K562 (cell line): ENCODE measurements at regions not wholly inside any gene's neighbourhood (a gene's known extent, or its start where the extent isn't known, plus 50 kb on each side); places are given as distances from the start of the nearest gene placed in this dataset.

ENCODE experiments used
- EP300 ChIP-seq: IDR thresholded peaks from 2 replicates; pipeline ENCODE4 v1.6.1; 2012; ENCODE audit warnings: low read length, improper control_type of control experiment
- GABPA ChIP-seq: fragments of 200-800 bp; sonication (Bioruptor generic); conservative IDR thresholded peaks from 2 replicates; pipeline ENCODE4 v1.6.1; 2016; ENCODE audit warnings: low read depth, missing genetic modification characterization, missing compliant biosample characterization
- JUN ChIP-seq, 2 experiments: sonication (generic) in 1 of 2; formaldehyde crosslinking in 1 of 2; IDR thresholded peaks; 2 replicates each; pipeline versions ENCODE4 v1.6.1 to v1.8.0; 2012 to 2022; ENCODE audit warnings: borderline replicate concordance in 2 of 2, mild to moderate bottlenecking in 2 of 2, improper control_type of control experiment in 1 of 2, low read depth in 1 of 2, low read length in 1 of 2, missing genetic modification reagents in 1 of 2
- JUNB ChIP-seq: fragments of 450-650 bp; formaldehyde crosslinking; conservative IDR thresholded peaks from 2 replicates; pipeline ENCODE4 v1.4.0; 2020; ENCODE audit warnings: mild to moderate bottlenecking
- RERE ChIP-seq: sonication (generic); formaldehyde crosslinking; IDR thresholded peaks from 2 replicates; pipeline ENCODE4 v1.8.0; 2023; ENCODE audit warnings: missing genetic modification reagents, mild to moderate bottlenecking, borderline replicate concordance
- ZNF253 ChIP-seq: fragments of 250-450 bp; sonication (Bioruptor Pico); conservative IDR thresholded peaks from 2 replicates; pipeline ENCODE4 v1.6.1; 2021; ENCODE audit warnings: mild to moderate bottlenecking
- ZNF717 ChIP-seq: fragments of 250-450 bp; sonication (Bioruptor Pico); IDR thresholded peaks from 2 replicates; pipeline ENCODE4 v1.5.0; 2021
- ZNF780A ChIP-seq: fragments of 250-450 bp; sonication (Bioruptor Pico); IDR thresholded peaks from 2 replicates; pipeline ENCODE4 v1.5.0; 2021; ENCODE audit warnings: mild to moderate bottlenecking
- TF ChIP-seq, protein P1 (sequence below), 3 experiments: IDR thresholded peaks in 2 of 3; conservative IDR thresholded peaks in 1 of 3; 2 replicates each; pipeline ENCODE4 v1.5.1; 2011 to 2012; ENCODE audit warnings: low read length in 3 of 3, mild to moderate bottlenecking in 3 of 3, control low read depth in 2 of 3, improper control_type of control experiment in 1 of 3, inconsistent platforms in 1 of 3, low read depth in 1 of 3, mixed read lengths in 1 of 3, moderate library complexity in 1 of 3; ENCODE audit not compliant: insufficient read depth in 2 of 3
- TF ChIP-seq, protein P2 (sequence below): sonication (generic); formaldehyde crosslinking; IDR thresholded peaks from 2 replicates; pipeline ENCODE4 v1.9.0; 2022; ENCODE audit warnings: mild to moderate bottlenecking, missing genetic modification reagents
- TF ChIP-seq, protein P3 (sequence below): IDR thresholded peaks from 3 replicates; pipeline ENCODE4 v1.6.1; 2011; ENCODE audit warnings: borderline replicate concordance, mild to moderate bottlenecking; ENCODE audit not compliant: insufficient read length, insufficient read depth

DNA sequence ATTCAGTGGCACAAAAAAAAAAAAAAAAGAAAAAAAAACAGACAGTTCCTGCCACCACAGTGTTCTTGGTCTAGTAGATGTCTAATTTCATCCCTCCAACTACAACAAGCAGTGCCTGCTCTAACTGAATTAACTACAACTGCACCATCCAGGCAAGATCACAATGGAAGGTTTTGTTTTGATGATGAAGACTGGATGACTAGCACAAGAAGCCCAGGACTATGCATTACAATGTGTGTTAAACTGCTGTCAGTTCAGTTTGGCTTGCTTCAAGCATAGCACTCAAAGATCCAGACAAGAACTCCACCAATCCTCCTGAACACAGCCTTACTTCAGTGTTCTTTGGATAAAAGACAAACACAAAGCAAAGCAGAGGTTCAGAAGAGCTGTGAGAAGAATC, 279.9 kb downstream of the GRIN2B start:
- no peak for TF ChIP-seq ZNF780A (CRISPR knock-in tag)
- TF ChIP-seq JUN (IDR thresholded peaks at IDR 0.05; ENCODE audit: borderline replicate concordance, low read depth, low read length), result no peak
- no peak for TF ChIP-seq JUN (CRISPR knock-in tag; IDR thresholded peaks at IDR 0.05; ENCODE audit: borderline replicate concordance)
- TF ChIP-seq EP300, result no peak
- TF ChIP-seq JUNB, result no peak
- no peak for TF ChIP-seq RERE (CRISPR knock-in tag)
- TF ChIP-seq, protein P1, sequence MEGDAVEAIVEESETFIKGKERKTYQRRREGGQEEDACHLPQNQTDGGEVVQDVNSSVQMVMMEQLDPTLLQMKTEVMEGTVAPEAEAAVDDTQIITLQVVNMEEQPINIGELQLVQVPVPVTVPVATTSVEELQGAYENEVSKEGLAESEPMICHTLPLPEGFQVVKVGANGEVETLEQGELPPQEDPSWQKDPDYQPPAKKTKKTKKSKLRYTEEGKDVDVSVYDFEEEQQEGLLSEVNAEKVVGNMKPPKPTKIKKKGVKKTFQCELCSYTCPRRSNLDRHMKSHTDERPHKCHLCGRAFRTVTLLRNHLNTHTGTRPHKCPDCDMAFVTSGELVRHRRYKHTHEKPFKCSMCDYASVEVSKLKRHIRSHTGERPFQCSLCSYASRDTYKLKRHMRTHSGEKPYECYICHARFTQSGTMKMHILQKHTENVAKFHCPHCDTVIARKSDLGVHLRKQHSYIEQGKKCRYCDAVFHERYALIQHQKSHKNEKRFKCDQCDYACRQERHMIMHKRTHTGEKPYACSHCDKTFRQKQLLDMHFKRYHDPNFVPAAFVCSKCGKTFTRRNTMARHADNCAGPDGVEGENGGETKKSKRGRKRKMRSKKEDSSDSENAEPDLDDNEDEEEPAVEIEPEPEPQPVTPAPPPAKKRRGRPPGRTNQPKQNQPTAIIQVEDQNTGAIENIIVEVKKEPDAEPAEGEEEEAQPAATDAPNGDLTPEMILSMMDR (IDR thresholded peaks at IDR 0.05 in 2 of 3, conservative IDR thresholded peaks at IDR 0.05 in 1 of 3; ENCODE audit: insufficient read depth in 2 of 3, low read depth in 1 of 3, low read length in 3 of 3), result no peak
- TF ChIP-seq, protein P2, sequence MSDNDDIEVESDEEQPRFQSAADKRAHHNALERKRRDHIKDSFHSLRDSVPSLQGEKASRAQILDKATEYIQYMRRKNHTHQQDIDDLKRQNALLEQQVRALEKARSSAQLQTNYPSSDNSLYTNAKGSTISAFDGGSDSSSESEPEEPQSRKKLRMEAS (CRISPR knock-in tag), result no peak
- TF ChIP-seq ZNF253 (CRISPR knock-in tag), result no peak
- no peak for TF ChIP-seq GABPA (tag)
- no peak for TF ChIP-seq ZNF717 (CRISPR knock-in tag)
- TF ChIP-seq, protein P3, sequence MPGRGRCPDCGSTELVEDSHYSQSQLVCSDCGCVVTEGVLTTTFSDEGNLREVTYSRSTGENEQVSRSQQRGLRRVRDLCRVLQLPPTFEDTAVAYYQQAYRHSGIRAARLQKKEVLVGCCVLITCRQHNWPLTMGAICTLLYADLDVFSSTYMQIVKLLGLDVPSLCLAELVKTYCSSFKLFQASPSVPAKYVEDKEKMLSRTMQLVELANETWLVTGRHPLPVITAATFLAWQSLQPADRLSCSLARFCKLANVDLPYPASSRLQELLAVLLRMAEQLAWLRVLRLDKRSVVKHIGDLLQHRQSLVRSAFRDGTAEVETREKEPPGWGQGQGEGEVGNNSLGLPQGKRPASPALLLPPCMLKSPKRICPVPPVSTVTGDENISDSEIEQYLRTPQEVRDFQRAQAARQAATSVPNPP, result no peak
